HG03108 (cell line): ENCODE measurements at regions not wholly inside any gene's neighbourhood (a gene's known extent, or its start where the extent isn't known, plus 50 kb on each side); places are given as distances from the start of the nearest gene placed in this dataset.

Experiments
- ATAC-seq: cut with Tn5 transposase; IDR thresholded peaks from one replicate; pipeline ENCODE4 v1.9.1; 2021; ENCODE audit warnings: moderate library complexity; ENCODE audit not compliant: unreplicated experiment

DNA sequence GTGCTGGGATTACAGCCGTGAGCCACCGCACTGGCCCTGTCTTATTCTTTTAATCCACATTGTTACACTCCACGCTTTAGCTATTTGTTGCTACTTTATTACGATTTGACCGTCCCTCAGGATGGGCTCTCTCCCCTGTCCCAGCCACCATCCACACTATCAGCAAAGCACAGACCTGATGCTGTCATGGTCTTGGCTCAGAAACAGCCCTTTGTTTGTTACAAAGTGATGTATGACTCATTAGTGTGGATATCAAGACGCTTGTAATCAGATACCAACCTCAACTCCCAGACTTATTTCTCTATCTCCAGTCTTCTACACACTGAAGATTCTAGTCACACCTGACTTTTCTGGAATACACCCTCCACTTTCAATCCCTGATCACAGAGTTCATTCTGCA lies 84.6 kb upstream of the FREM2 start:
- ATAC-seq = no peak

DNA sequence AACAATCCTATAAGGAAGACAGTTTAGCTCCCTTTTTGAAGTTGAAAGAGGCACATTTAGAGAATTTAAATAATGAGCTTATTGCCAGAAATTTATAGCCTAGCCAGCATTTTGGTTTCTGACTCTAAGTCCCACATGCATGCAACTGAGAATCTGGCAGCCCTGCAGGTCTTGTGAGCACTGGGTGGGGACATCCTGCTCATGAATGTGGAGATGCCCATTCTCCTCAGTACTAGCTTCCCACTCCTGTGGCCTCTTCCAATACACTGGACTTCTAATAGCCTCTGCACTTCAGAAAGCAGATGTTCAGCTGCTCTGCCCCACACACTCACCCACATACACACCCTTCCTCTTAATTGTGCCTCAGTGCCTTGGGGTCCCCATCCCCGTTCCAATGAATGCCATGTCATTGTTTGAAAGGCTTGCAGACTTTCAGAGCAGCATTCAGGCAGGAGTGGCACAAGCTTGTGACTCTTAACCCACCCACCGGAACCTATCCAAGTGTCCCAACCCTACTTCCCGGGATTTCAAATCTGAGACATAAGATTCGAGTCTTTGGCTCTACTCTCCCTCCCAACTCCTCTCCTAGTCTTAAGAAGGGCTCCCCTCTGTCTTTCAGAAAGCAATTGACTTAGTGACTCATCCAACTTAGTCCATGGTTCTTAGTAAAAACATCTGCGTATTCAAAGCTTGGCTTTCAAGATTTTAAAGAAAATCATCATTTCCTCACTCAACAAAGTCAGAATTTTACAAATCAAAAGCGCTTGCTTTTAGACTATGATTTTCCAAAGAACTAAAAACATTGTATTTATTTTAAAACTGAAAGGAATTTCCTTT lies 80.0 kb upstream of the FREM2 start:
- ATAC-seq = no peak

DNA sequence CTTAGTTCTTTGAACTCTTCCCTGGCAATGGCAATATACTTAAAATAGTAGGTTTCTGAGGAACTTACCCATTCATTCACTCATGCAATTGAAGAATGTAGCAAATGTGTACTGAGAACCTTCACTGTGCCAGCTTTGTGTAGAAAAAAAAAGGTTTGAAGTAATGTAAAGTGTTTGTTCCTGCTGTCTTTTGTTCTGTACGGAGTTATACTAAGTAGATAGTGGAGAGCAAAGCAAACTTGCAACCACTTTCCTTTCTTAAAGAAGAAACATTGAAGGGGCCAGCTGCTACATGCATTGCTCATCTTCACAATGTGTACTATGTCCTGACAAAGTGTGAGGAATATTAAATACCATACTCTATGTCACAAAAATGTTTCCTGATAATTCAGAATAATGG lies 68.9 kb upstream of the FREM2 start:
- ATAC-seq = no peak

DNA sequence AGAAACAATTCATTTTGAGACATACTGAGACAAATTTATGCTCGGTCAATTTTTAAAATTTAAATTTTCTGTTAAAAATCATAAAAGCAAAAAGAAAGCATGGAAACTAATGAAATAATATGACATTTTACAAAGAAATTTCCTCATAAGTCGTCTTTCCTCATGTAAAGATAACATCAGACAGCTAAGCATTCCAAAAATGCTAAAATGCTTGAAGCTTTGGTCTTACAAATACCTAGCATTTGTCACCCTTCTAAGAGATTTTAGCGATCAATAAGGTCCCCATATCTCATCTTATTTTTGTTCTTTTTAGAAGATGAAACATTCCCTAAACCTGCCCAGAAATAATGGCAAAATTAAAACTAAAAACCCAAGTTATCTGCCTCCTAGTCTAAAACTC lies 68.5 kb upstream of the FREM2 start:
- ATAC-seq = no peak

DNA sequence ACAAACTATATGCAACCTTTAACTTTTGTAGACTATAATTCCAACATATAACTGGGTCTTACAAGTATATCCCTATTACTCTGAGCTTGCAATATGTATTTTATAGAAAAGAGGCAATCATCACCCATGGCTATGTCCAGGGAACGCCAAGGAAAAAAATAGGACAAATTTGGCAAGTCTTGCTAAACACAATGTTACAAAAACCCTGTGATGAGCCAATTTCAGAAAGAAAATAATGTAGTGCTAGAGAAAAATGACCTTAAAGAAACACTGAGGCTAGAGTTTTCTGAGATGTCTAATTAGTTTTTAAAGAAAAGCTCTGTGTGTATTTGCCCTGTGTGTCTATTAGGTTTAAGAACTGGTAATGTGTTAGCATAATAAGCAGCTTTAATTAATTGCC lies 68.0 kb upstream of the FREM2 start:
- no peak for ATAC-seq

DNA sequence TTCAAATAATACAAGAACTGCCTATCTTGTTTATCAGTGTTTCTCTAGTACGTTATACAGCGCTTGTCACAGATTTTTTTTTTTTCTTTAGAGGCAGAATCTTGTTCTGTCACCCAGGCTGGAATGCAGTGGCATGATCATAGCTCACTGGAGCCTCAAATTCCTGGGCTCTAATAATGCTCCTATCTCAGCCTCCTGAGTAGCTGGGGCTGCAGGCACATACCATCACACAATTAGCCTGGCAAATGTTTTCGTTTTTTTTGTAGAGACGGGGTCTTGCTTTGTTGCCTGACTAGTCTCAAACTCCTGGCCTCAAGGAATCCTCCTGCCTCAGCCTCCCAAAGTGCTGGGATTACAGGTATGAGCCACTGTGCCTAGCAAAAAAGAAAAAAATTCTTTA lies 66.0 kb upstream of the FREM2 start:
- no peak for ATAC-seq

DNA sequence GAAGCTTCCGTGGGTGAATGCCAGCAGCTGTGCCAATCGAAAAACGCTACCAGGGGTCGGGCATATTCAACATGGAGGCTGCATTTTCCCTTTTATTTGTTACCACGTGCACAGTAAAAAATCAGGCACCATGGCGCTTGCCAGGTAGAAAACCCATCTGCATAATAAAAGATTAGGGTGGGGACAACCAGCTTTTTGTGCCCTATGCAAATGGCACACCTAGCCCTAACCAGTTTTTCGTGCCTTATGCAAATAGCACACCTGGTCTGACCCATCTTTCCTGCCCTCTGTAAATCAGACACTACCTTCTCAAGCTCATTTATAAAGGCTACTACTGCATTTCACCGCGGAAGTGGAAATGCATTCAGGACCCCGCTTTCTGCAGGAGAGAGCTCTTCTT lies 62.1 kb upstream of the FREM2 start:
- no peak for ATAC-seq

DNA sequence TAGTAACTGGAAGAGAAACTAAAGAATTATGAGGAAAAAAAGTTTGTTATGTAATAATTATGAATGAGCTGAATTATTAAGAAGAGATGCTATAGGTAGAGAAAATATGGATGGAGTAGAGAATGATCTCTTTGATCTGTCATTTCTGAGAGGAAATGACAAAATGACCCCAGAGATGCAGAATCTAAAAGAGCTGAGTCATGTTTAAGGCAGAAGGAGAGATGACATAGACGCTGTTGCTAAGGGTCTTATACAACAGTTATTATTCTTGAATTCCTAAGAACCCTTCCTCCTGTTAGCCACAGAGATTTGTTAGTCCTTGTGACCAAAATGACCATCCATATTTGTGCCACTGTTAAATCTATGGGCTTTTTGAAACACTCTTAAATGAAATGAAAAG lies 58.3 kb upstream of the FREM2 start:
- ATAC-seq = no peak

DNA sequence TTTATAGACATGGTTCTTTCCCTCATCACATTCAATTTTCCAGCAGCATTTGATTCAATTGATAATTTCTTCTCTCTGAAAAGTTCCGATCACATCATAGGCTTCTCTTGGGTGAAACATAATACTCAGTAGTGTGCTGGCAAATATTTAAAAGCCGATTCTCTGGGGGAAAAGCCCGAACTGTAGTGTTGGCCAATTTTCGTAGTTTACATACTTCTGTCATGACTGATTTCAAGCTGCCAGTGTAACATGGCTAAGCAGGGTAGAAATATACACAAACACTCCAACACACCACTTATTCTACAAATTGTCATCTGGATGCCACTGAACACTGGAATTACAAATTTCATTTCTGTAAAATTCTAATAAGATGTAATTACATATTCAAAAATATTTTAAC lies 56.1 kb upstream of the FREM2 start:
- ATAC-seq = no peak

DNA sequence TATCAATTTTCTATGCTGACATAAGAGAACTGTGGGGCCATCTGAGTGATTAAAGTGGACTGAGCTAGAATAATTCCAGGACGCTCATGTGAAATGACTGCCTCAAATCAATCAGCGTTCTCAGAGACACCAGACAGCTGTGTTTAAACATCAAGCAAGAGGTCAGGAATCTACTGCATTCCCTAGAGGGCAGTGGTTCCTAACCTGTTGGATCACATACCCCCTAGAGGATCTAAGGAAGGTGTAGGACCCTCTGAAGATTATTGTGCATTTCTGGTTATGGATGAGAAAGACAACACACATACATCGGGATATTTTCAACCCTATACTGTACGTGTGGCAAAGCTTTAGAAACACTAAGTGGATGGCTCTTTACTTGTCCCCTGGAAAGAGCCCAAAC lies 51.8 kb upstream of the FREM2 start:
- no peak for ATAC-seq

DNA sequence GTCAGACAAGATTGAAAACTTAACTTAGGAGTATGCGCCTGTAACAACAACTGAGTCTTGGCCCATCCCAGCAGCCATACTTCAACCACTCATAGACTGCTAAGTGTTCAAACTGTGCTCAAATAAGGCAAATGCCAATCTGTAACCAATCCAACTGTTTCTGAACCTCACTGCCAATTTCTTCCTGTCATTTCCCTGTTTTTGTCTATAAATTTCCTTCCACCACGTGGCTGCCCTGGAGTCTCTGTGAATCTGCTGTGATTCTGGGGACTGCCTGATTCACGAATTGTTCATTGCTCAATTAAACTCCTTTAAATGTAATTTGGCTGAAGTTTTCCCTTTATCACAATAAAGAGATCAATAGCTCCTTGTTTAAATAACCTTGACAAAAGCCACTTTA lies 50.8 kb upstream of the FREM2 start:
- no peak for ATAC-seq

DNA sequence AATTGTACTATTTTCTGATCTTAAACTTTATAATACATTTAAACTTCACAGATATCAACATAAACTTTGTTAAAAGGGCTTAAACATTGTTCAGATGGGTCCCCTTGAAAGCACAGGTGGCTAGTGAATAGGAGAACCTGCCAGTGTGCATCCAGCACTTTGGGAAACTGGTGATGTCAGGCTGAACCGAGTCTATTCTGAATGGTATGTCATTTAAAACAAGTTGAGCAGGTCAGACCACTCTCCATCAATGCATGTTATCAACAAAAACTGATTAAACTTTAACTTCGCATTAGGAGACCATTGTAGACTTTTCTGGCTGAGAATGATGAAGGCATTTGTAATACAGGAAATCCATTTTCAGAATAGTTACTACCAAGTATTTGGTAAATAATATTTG lies 50.1 kb upstream of the FREM2 start:
- ATAC-seq = no peak
